GM19238 (cell line): ENCODE measurements at regions not wholly inside any gene's neighbourhood (a gene's known extent, or its start where the extent isn't known, plus 50 kb on each side); places are given as distances from the start of the nearest gene placed in this dataset.

Experiments
- DNase-seq: peaks from one replicate; pipeline ENCODE4 v3.0.0; 2011; ENCODE audit warnings: low spot score; ENCODE audit not compliant: insufficient read length

DNA sequence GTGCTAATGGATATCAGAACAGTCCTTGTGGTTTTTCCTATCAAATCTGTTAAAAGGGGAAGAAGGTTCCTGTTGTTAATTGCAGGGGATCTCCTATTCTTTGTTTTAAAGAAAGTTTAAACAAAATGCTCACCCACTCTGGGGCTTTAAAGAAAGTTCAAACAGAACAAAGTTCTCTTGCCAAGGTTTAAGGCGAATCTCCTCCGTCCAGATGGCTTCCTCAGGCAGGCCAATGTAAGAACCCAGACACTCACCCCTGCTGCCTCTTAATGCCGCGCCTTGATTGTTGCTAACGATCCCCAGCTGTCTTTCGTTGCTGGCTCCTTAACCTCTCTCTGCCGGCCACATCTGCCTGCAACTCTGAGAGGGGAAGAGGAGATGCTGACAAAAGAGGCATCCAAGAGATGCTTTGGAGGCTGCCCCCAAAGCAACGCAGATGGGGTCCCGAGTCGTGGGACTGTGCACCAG is 235.0 kb upstream of the PRDM1 start:
- DNase-seq, result no peak

DNA sequence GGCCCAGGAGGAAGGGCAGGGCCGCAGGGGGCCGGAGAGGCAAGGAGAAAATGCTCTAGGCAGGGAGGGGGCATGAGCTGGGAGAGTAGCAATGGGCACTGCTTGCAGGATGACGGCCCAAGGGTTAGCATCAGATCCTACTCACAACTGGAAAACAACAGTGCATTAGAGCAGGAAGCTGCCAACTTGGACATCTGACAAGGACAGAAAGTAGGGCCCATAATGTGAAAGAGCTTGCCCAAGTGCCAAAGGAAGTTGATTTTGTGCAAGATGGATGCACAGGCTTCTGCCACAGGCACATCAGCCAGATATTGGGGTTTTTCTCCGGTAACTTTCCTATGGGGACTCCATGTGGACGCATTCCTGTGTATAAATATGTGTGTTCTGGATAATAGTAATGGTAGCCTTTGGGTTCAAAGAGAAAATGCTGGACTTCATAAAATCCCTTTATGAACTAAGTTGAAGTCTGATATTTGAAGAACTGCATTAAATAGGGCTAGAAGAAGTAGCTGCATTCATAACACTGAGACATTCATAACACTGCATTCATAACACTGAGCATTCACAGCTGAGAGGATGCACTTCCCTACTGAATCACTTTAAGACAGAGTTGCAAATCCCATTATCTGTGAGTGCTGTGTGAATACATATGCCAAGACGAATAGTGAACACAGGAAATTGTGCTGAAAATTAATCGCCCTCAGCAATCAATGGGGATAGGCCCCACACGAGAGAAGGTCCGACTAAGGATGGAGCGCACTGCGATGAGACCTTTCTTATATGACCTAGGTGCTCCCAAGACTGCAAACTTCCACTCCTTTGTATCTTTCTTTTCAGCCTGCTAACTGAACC is 235.6 kb upstream of the PRDM1 start:
- DNase-seq, result no peak

DNA sequence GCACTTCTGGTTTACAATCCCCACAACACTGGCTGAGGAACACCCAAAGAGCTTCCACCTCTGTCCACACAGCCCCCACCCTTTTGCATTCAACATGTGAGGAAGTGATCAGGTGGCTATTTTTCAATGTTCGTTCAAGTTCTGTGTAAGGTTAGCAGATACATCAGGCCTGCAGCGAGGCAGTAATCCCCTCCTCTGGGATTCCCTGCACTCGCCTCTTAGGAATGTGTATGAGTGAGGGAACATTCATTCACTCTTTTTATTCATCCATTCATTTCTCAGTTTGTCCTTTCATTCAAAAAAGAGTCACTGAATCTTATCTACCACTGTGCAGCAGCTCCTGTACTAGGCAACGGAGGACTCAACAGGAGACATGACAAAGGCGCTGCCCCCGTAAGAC is 236.4 kb upstream of the PRDM1 start:
- no peak for DNase-seq

DNA sequence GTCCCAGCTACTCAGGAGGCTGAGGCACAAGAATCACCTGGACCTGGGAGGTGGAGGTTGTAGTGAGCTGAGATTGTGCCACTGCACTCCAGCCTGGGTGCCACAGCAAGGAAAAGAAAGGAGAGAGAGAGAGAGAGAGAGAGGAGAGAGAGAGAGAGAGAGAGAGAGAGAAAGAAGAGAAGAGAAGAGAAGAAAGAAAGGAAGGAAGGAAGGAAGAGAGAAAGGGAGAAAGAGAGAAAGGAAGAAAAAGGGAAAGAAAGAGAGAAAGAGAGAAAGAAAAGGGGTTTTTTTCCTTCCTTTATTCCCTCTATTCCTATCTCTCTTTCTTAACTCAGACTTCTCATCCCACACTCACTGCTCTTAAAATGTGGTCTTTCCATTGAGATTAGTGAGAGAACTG is 238.7 kb upstream of the PRDM1 start:
- no peak for DNase-seq

DNA sequence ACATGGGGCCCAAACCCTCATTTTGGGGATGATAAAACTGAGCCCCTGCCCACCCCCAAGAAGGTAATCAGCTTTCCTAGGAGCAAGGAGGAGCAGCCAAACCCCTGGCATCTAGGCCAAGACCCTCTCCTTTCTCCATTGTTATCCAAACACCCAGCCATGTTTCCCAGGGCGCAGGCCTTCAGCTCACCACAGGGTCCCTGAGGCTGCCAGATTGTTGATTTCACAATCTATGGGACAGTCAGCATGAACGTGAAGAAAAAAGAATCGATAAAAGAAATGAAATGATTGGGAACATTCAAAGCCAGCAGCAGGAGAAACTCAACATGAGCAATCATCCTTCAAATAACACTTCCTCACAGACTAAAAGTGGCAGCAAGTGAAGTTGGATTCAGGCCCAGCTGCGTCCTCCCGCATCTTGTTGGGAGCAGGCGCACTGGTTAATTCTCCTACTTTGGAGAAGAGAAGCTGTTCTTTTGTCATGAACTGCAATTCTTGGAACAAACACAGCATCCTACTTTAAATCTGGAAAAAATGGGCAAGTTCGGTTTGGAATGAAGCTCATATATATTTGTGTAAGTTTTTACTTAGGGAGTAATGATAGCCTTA is 241.8 kb upstream of the PRDM1 start:
- DNase-seq, result no peak

DNA sequence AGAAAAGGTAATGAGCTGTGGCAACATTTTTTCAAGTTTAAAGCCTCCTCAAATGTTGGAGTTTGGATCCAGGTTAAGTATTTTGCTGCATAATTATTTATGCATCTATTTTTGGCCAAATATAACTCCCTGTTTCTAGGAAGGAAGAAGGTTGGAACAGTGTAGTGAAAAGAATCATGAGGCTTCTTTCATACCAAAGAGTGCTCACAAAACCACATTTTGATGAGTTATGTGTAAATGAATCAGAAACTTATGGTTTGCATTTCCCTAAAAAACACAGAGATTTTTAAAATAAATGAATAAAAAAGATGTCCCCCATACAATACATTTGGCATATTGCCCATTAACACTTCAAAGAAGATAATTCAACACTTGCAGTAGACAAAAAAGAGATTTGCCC is 246.9 kb upstream of the PRDM1 start:
- no peak for DNase-seq

DNA sequence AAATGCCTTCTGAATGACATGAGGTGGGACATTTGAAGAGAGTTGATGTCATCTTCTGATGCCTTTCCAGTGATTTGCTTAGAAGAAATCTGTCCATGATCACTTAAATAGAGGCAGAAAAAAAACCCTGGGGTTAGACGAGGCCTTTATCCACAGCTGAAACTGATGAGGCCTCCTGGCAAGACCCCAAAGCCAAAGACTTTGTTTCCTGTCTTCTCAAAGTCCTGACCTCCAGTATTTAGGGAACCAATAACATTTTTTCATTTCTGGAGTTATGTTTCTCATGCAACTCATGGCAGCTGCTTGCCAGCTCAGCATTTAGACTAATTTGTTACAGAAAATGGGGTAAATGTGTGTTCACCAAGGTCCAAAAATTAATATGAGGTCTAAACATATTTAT is 248.0 kb upstream of the PRDM1 start:
- no peak for DNase-seq

DNA sequence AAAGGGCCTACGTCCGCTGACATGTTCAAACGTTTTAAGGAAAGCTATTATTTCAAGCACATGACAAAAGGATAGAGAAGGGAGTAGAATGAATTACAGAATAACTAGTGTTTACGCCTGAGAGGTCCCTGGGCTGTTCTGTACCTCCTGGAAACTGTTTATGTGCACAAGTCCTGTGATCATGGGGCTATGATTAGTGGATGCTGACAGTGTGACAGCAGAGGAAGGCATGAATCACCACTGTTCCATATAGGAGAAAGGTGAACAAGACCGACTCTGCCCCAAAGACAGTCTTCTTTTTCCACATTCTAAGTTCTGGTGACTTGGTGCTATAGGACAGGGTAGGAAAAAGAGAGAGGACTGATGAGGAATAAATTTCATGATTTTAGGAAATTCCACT is 249.2 kb upstream of the PRDM1 start:
- DNase-seq, result no peak

DNA sequence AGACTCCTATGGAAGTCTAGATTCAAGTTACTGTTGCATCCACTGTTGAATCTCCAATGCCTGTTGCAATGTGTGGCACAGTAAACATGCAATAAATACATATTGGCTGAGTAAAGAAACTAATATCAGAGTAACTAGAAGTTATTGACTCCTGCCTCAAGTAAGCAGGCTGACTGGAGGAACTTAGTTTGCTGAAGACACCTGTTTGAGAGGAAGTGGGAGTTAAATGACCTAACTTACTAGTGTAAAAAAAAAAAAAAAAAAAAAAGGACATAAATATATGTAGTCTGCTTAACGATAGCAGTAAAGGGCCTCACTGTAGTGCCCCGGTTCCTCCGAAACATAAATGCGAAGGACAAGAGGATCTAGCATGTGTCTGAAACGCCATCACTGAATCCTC is 249.8 kb upstream of the PRDM1 start:
- no peak for DNase-seq

DNA sequence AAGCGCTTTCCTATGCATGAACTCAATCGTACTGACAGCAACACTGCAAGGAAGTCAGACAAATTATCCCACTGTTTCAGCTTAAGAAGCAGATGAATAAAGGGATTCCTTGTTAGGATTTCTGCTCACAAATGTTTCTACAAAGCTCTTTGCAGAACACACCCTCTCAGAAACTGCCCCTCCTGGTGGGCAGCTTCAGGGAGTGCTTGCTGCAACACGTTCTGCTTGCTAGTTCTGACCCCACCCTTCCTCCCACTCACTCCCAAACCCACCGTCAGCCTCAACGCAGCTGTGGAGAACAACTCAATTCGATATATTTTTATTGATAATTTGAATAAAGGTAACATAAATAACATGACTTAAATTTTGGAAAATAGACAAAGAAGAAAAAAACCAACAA is 250.8 kb upstream of the PRDM1 start:
- DNase-seq, result no peak

DNA sequence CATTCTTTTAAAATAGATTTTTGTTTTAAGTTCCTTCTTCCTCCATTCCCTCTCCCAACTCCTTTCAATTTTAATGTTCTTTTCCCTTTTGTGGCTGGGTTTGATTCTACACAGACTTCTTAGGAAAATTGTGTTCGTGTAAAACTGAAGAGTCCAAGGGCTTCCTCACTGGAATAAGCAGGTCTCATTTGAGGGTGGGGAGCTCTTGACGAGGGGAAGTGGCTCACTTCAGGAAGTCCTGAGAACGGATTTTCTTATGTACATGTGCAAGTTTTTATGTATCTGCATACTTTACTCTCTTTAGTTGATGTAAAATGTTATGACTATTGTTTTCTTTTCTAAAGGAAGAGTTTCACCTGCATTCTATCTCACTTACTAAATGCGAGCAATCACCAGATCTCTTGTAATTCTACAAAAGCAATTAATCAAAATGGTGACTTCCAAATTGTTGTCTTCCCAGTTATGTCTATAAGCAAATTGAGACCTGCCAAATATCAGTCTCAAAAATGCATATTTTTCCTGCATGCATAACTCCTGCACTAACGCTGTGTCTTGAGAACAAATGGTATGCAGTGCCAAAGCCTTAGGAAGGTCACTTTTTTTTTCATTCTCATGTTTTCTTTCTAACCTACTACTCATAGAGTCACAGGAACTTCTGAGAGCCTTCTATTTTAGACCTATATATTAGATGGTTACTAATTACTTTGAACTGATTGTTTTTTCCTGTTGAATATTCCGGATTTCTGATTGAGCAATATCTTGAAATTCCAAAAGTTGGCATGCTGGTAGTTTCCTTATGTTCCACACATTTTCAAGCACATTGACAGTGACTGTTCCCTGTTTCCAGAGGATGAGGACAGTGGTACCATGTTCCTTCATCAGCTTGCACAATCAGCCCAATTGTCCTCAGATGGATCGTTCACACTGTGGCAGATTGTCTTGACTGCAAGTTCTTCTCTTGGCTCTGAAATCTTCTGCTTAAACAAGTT is 251.9 kb upstream of the PRDM1 start:
- no peak for DNase-seq

DNA sequence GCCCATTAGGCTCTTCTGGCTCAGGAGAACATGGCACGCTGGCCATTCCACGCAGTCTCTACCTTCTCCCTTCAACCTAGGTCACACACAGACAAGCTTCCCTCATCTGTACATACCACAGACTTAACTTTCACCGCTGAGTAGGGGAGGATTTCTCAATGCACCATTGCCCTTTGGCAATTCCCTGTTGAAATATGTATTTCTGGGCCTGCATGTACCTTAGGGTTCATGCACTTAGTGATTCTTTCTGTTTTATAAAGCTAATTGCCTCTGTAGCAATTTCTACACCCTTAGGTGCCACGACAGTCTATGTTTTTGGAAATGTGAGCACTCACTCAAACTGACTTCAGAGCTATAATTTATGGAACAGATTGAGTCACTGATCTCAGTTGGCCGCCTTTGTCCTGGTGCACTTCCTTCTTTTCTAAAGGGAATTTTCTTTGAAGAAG is 253.8 kb upstream of the PRDM1 start:
- DNase-seq, result no peak

DNA sequence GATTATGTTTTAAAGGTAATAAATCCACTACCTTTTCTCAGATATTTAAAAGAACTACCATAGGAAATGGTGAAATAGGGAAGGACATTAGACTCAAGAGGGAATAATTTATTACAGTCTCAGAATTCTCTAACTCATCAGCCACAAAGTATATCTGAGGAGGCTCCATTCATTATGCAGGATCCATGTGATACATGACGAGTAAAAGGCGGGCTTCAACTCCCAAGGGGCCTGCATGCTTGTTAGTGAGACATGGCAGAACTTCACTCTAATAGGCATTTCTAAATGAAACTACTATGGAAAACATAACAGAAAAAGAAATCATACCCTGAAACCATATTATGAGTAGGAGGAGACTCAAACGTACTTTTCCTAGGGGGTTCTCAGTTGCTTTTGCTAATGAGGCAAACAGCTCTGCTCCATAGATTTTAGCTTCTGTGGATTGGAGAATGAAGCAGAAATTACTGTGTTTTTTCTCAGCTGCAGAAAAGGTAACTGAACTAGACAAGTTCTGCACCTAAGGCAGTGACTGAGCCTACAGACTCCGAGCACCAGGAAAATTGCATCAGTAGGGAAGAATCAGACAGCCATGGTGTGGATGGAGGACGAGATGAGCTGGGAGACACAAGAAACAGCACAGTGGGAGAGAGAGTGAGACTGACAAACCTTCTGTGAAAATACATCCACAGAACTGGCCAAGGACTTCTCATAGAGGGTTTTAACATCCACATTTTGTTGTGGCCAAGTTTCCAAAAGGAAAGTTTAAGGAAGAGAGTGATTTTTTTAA is 254.6 kb upstream of the PRDM1 start:
- DNase-seq, result no peak

DNA sequence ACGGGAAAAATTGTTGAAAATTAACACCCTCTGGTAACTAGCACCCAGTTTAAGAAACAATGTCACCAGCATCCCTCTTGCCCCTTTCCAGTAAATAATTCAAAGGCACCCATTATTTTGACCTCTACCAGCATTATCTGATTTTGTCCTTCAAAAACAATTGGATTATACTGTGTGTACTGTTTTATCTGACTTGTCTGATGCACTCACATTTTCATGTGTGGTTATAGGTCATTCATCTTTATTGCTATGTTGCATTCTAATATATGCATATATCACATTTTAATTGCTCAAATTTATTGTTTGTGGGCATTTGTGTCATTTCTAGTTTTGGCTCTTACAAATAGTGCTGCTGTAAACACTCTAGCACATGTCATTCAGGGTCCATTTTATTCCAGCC is 260.9 kb upstream of the PRDM1 start:
- no peak for DNase-seq

DNA sequence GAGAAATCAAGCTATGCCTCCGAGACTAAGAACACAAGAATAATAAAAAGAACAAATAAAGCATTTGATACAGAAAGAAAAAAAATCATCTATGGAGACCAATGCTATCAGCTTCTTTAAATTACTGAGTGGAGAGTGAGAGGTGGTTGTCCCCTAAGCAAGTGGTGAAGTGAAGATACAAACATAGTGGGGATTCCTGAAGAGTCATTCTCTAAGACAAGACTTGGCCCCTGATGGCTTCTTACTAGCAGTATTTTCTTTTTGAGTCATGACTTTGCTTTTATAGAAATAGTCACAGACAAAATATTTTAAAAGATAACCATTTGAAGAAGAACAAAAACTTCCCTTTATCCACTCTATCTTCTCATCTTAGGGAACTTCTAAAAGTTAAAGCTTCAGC is 261.4 kb upstream of the PRDM1 start:
- no peak for DNase-seq

DNA sequence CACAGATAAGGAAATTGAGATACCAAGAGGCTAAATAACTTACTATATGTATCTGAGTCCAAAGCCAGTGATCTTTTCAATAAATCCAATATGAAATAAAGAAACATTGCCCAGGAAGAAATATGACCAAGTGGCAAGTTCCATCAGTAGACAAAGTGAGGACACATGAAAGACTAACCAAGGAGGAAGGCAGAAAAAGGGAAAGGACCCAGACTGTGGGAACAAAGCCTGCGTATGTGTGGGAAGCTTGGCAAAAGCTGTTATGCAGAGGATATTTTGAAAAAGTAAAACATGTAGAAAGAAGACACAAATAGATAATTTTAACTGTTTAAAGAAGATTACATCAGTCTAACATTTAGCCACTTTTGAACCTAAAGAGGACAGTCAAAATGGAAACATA is 264.4 kb upstream of the PRDM1 start:
- DNase-seq, result no peak

DNA sequence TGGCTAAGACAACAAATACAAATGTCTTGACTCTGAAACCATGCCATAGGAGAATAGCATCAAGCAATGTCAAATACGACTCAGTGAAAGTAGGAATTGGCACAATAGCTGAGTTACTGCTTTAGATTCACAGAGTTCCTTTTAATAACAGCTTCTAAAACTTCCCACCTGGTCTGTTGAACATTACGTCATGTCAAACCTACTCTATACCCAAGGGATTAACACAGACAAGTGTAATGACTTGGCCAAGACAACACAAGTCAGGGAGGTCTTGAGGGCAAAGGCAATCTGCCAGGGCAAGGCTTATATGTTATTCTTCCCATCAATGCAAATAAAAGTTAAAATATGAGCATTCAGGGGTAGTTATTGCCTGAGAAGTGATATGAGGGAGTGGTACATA is 265.1 kb upstream of the PRDM1 start:
- no peak for DNase-seq

DNA sequence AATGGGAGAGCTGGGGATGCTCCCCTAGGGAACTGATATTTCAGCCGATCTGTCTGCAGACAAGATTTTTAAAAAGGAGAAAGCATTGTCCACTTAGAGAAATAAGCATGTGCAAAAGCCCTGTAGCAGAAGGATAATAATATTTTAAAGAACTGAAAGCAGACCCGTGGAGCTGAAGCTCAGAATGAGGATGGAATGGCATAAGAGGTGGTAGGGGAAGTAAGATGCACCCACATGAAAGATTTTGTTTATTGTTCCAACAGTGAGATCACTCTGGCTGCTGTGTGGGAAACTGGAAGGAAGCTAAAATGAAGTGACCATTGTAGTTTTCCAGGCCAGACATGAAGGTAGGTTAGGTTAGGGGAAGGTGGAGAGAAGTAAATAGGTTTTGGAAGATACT is 266.4 kb upstream of the PRDM1 start:
- DNase-seq, result no peak

DNA sequence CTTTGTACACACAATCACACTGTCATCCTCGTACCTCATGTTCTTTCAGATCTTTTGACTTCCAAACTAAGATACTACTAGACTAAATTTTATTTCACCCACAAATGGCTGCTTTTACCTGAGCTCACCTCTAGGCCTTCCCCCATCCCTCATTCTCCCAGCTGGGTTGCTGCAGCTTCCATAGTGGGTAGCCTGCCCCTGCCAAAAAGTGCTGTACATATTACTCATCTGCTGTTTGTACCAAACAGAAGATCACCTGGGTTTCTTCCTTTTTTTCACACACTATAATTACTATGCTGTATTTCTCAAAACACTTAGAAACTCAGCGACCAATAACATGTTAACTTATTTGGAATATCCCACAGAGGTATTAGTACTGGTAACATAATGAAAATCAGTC is 267.6 kb upstream of the PRDM1 start:
- no peak for DNase-seq

DNA sequence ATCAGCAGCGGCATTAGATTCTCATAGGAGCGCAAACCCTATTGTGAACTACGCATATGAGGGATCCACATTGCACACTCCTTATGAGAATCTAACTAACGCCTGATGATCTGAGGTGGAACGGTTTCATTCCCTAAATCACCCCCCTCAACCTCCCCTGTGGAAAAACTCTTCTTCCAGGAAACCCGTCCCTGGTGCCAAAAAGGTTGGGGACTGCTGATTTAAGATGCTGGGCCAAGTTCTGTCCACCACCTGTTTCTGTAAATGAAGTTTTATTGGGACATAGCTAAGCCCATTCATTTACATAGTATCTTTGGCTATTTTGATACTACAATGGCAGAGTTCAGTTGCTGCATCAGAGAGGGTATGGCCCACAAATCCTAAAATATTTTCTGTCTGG is 268.2 kb upstream of the PRDM1 start:
- no peak for DNase-seq

DNA sequence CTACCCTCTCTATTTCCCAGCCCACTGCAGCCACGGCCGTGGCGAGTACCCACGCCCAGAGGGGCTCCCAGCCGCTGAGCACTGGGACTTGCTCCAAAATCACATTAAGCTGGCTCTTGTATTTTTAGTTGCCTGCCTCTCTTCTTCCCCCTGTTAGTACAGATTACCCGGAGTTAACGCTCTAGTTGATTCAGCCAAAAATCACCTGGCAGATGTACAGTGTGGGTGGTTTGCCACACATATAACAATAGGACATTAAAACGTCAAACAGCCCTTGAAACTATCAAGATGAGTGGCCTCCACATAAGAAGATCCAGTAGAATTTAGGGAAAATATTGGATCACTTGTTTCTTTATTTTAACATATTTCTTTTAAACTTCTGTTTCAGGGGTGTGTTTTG is 268.8 kb upstream of the PRDM1 start:
- DNase-seq, result no peak
